Progenitor cell of endocrine pancreas (in vitro differentiated cells): ENCODE measurements at regions not wholly inside any gene's neighbourhood (a gene's known extent, or its start where the extent isn't known, plus 50 kb on each side); places are given as distances from the start of the nearest gene placed in this dataset.
"Not testable (repeated sequence)": the region's sequence is repeated elsewhere in the genome, so short reads cannot be mapped to it uniquely, and the experiment has no call there.

Experiments used
- DNase-seq: peaks from one replicate; pipeline ENCODE4 v3.0.0; 2021; ENCODE audit warnings: low spot score; ENCODE audit not compliant: unreplicated experiment
- H3K27ac Mint-ChIP-seq: 2 replicates; pipeline ENCODE4 v1.8.0; 2021; ENCODE audit warnings: mild to moderate bottlenecking, moderate library complexity, mixed read lengths
- H3K27me3 Mint-ChIP-seq: 2 replicates; pipeline ENCODE4 v1.8.0; 2021; ENCODE audit warnings: mixed read lengths
- H3K36me3 Mint-ChIP-seq: 2 replicates; pipeline ENCODE4 v1.8.0; 2022; ENCODE audit warnings: mixed read lengths; ENCODE audit not compliant: insufficient read depth
- H3K4me1 Mint-ChIP-seq: 2 replicates; pipeline ENCODE4 v1.8.0; 2021; ENCODE audit warnings: low read depth, mixed read lengths
- H3K4me3 Mint-ChIP-seq: 2 replicates; pipeline ENCODE4 v1.8.0; 2021; ENCODE audit warnings: low read depth, mild to moderate bottlenecking, moderate library complexity, mixed read lengths
- H3K9me3 Mint-ChIP-seq: 2 replicates; pipeline ENCODE4 v1.8.0; 2021; ENCODE audit warnings: low read depth, mixed read lengths
- CTCF ChIP-seq: fragments of 200-600 bp; sonication (generic); IDR thresholded peaks from one replicate; pipeline ENCODE4 v1.5.0; 2021; ENCODE audit warnings: antibody characterized with exemption, mild to moderate bottlenecking; ENCODE audit not compliant: unreplicated experiment

DNA sequence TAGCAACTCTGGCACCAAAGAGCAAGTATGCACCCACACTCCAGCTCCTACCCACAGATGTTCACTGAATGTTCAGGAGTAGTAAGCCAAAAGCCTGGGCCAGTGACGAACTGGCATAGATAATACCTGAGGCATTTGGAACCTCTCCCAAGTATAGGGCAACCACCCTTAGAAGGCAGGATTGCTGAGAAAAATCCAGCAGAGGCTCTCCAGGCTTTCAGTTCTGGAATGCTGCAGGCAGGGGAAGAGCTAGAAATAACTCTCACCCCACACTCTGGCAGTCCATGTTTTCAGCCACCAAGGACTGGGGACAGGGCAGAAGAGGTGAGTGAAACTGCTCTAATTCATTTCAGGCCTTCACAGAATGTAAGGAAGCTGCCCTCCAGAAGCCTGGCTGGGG is 90.3 kb downstream of the SYT15B start:
- not testable (repeated sequence) for H3K9me3 Mint-ChIP-seq, H3K4me1 Mint-ChIP-seq, H3K4me3 Mint-ChIP-seq, H3K27ac Mint-ChIP-seq, DNase-seq, H3K36me3 Mint-ChIP-seq, H3K27me3 Mint-ChIP-seq

DNA sequence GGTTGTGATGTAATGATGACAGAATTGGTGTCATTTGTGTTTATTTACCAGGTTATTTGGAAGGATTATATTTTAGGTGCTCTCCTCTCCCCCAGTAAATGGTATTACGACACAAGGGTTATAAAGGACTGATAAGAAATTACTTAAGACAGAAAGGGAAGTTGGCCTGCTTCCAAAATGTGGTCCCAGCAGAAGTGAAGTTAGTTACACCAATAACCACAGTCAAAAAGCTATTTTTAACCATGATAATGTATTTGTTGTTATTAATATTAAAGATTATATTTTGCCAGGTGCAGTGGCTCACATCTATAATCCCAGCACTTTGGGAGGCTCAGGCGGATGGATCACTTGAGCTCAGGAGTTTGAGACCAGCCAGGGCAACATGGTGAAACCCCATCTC is 92.5 kb downstream of the SYT15B start:
- not testable (repeated sequence) for H3K27ac Mint-ChIP-seq, H3K36me3 Mint-ChIP-seq, H3K4me1 Mint-ChIP-seq, H3K4me3 Mint-ChIP-seq, H3K9me3 Mint-ChIP-seq, DNase-seq, H3K27me3 Mint-ChIP-seq

- H3K9me3 Mint-ChIP-seq, DNase-seq, H3K4me3 Mint-ChIP-seq, H3K27ac Mint-ChIP-seq, H3K27me3 Mint-ChIP-seq, H3K36me3 Mint-ChIP-seq, H3K4me1 Mint-ChIP-seq: not testable (repeated sequence)
These were observed 101.3 kb downstream of the SYT15B start for GRCh38 chr10:47661955-47662577.

DNA sequence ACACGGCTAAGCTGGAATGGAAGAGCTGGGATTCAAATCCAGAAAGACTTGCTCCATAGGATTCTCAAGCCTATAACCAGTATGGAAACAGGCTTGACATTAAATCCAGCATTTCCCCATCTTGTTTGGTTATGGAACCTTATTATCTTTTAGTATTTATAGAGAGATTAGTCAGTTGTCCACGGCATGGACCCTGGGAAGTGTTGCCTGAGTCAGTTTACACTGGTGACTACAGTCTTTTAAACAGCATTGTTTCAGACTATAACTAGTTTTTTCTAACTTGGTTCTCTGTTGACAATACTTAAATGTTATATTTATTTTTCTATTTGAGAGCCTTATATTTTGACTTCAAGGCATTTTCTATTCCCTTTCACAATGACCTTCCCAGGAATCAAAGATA is 106.7 kb downstream of the SYT15B start:
- not testable (repeated sequence) for H3K4me3 Mint-ChIP-seq, H3K27ac Mint-ChIP-seq, H3K9me3 Mint-ChIP-seq, H3K36me3 Mint-ChIP-seq, H3K27me3 Mint-ChIP-seq, DNase-seq, H3K4me1 Mint-ChIP-seq

DNA sequence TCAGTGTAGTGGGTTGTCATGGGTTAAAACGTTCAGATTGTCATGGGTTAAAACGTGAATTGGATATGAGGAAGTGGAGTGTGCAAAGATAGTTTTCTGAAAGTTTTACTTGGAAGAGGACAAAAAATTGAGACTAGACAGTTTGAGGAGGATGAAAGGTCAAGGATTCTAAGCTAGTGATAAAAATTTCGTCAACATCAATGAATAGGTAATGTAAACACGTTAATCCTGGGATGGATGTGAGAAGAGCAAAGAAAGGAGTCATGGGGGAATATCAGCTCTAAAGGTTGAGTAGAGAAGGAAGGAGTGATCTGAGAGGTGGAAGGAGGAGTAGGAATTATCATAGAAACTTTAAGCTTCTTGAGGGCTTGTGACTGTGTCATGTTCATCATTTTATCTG is 109.2 kb downstream of the SYT15B start:
- not testable (repeated sequence) for H3K27ac Mint-ChIP-seq, H3K9me3 Mint-ChIP-seq, H3K27me3 Mint-ChIP-seq, H3K4me3 Mint-ChIP-seq, H3K36me3 Mint-ChIP-seq, H3K4me1 Mint-ChIP-seq, DNase-seq

GRCh38 chr10:47648594-47648993 is 114.8 kb downstream of the SYT15B start:
- not testable (repeated sequence) for H3K4me3 Mint-ChIP-seq, H3K9me3 Mint-ChIP-seq, H3K36me3 Mint-ChIP-seq, H3K27me3 Mint-ChIP-seq, DNase-seq, H3K4me1 Mint-ChIP-seq, H3K27ac Mint-ChIP-seq

DNA sequence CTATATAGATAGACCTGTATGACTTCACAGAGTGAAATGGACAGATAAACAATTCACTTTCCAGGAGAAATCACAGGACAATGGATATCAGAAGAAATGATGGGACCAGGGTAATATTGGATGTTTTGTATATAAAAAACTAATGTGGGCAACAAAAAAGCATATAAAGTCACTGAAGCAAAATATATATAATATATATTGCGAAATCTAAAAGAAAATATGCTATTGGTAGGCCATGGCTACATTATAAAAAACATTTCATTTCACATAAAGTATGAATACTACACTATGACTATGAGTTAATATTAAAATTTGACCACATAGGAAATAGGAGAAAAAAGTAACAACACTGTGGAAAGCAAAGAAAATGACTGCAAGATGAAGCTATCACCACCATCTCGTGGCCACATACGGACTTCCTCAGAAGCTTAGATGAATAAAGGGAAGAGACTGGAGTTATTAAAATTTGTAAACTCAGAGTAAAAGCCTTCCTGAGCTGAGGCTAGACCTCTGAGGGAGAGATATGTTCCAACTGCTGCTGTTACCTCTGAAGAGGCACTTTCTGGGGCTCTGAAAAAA is 115.8 kb downstream of the SYT15B start:
- not testable (repeated sequence) for H3K4me3 Mint-ChIP-seq, H3K27me3 Mint-ChIP-seq, H3K36me3 Mint-ChIP-seq, DNase-seq, H3K27ac Mint-ChIP-seq, H3K9me3 Mint-ChIP-seq, H3K4me1 Mint-ChIP-seq

DNA sequence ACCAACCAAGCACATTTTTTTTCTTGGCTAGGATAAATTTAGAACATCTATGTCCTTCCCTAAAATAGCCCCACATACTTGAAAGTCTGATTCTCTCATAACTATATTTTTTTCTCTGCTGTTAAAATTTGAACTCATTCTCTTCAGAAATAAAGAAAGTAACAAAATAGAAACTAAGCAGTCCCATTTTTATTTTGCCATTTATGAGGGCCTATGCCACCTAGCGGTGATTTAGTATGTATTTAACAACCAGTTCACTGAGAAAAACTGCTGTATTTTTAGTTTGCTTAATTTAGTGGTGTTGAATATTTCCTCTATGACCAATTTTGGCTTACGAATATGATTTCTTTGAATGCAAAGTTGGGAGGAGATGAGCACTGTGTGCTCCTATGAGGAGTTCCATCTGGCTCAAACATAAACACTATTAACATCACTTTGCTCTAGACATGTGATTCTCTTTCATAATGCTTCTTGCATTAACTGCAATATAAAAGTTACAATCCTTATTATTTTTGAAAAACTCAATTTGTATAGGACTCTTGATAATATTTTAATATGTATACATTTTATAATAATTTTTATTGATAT is 116.6 kb downstream of the SYT15B start:
- not testable (repeated sequence) for H3K27me3 Mint-ChIP-seq, H3K36me3 Mint-ChIP-seq

DNA sequence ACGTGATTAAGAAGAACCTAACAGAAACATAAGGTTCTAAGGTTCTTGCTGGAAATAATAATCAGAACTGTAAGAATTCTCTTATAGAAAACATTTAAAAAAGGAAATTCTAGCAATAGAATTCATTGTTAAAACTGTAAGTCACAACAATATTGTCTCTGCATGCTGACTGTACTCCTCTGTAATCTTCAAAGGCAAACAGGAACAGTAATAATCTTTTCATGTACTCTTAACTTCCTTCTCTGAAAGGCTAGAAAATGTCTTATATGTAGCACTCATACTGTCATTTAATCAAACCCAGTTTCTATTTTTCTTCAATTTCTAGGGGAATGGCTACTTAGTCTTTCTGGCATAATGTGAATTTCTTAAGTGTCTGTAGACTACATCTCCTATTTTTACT is 103.5 kb upstream of the AGAP9 start:
- not testable (repeated sequence) for H3K4me3 Mint-ChIP-seq, H3K27me3 Mint-ChIP-seq, H3K36me3 Mint-ChIP-seq, H3K27ac Mint-ChIP-seq, DNase-seq, H3K9me3 Mint-ChIP-seq, H3K4me1 Mint-ChIP-seq

More for the DNA sequence above, 116.6 kb downstream of the SYT15B start:
- not testable (repeated sequence) for H3K9me3 Mint-ChIP-seq, H3K27ac Mint-ChIP-seq, H3K4me1 Mint-ChIP-seq, H3K4me3 Mint-ChIP-seq, DNase-seq
- peak; percentile 63 for TF ChIP-seq CTCF

- H3K27me3 Mint-ChIP-seq, H3K36me3 Mint-ChIP-seq, H3K27ac Mint-ChIP-seq, H3K4me1 Mint-ChIP-seq, DNase-seq, H3K9me3 Mint-ChIP-seq, H3K4me3 Mint-ChIP-seq: not testable (repeated sequence)
These were observed 99.3 kb upstream of the AGAP9 start for GRCh38 chr10:47622719-47623118.

DNA sequence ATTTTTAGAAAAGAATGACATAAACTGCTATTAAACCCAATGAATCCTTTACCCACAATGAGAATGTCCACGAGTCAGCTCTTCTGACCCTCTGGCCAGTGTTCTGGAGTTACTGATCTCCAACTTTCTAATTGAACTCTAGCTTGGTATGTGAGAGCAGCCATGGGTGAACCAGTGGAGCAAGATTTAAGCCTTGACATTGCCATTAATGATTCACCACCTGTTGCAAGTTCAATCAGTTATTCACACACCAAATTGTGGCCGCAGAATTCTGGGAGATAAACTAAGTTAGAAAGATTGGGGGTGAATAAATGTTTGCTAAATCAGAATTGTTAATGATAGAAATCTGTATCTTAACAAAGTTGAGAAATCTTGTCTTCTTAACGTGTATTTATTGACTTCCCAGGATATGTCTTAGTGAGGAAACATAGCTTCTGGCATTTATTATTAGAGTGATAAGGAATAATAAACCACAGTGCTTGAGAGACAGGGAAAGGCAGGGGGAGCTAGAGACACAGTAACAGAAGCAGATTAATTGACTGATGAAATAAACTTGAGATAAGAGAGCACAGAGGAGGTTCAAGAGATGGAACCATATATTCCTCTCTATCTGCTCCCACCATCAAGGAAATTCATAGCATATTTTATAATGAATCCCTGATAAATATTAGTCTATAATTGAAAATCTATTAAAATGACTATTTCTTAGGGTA is 96.0 kb upstream of the AGAP9 start:
- H3K4me1 Mint-ChIP-seq, DNase-seq, H3K4me3 Mint-ChIP-seq, H3K9me3 Mint-ChIP-seq, H3K27me3 Mint-ChIP-seq, H3K27ac Mint-ChIP-seq, H3K36me3 Mint-ChIP-seq: not testable (repeated sequence)

GRCh38 chr10:47609311-47609710 is 85.9 kb upstream of the AGAP9 start:
- not testable (repeated sequence) for H3K36me3 Mint-ChIP-seq, H3K4me3 Mint-ChIP-seq, H3K27me3 Mint-ChIP-seq, H3K4me1 Mint-ChIP-seq, DNase-seq, H3K27ac Mint-ChIP-seq, H3K9me3 Mint-ChIP-seq
